ENCODE measurements at regions not wholly inside any gene's neighbourhood (a gene's known extent, or its start where the extent isn't known, plus 50 kb on each side); places are given as distances from the start of the nearest gene placed in this dataset.

GRCh38 chr12:107525063-107525718 is 160.4 kb upstream of the PWP1 start:
- DNase-seq (ENCODE audit: low read depth in 2 of 2) = no peak

- no peak for DNase-seq (ENCODE audit: low read depth in 2 of 2)
Observed at GRCh38 chr12:107525719-107526554, 159.7 kb upstream of the PWP1 start.

- DNase-seq (ENCODE audit: low read depth in 2 of 2) = no peak
Observed at GRCh38 chr12:107526555-107527180, 158.9 kb upstream of the PWP1 start.

- DNase-seq (ENCODE audit: low read depth in 2 of 2) = no peak
Observed at GRCh38 chr12:107528731-107529365, 156.8 kb upstream of the PWP1 start.

GRCh38 chr12:107529991-107530390 is 155.6 kb upstream of the PWP1 start:
- no peak for DNase-seq (ENCODE audit: low read depth in 2 of 2)

- DNase-seq (ENCODE audit: low read depth in 2 of 2) = no peak
Observed at GRCh38 chr12:107530701-107531100, 154.9 kb upstream of the PWP1 start.

GRCh38 chr12:107533218-107533617 is 152.4 kb upstream of the PWP1 start:
- no peak for DNase-seq (ENCODE audit: low read depth in 2 of 2)

- DNase-seq (ENCODE audit: low read depth in 2 of 2) = no peak
Observed at GRCh38 chr12:107536613-107537012, 149.0 kb upstream of the PWP1 start.

- no peak for DNase-seq (ENCODE audit: low read depth in 2 of 2)
Observed at GRCh38 chr12:107537464-107538119, 148.0 kb upstream of the PWP1 start.

- DNase-seq (ENCODE audit: low read depth in 2 of 2) = no peak
Observed at GRCh38 chr12:107539196-107539939, 146.2 kb upstream of the PWP1 start.

- DNase-seq (ENCODE audit: low read depth in 2 of 2) = no peak
Observed at GRCh38 chr12:107541001-107541705, 144.4 kb upstream of the PWP1 start.

- no peak for DNase-seq (ENCODE audit: low read depth in 2 of 2)
Observed at GRCh38 chr12:107543416-107543815, 142.2 kb upstream of the PWP1 start.

GRCh38 chr12:107543841-107544240 is 141.8 kb upstream of the PWP1 start:
- no peak for DNase-seq (ENCODE audit: low read depth in 2 of 2)

GRCh38 chr12:107544937-107545336 is 140.7 kb upstream of the PWP1 start:
- no peak for DNase-seq (ENCODE audit: low read depth in 2 of 2)

GRCh38 chr12:107545737-107546353 is 139.8 kb upstream of the PWP1 start:
- no peak for DNase-seq (ENCODE audit: low read depth in 2 of 2)

- DNase-seq (ENCODE audit: low read depth in 2 of 2) = no peak
Observed at GRCh38 chr12:107547389-107547788, 138.2 kb upstream of the PWP1 start.

GRCh38 chr12:107549651-107550480 is 135.7 kb upstream of the PWP1 start:
- no peak for DNase-seq (ENCODE audit: low read depth in 2 of 2)

- DNase-seq (ENCODE audit: low read depth in 2 of 2) = no peak
Observed at GRCh38 chr12:107551434-107551833, 134.2 kb upstream of the PWP1 start.

- DNase-seq (ENCODE audit: low read depth in 2 of 2) = no peak
Observed at GRCh38 chr12:107552263-107552662, 133.3 kb upstream of the PWP1 start.

Measured in stimulated activated CD8-positive, alpha-beta memory T cell treated with anti-CD3 and anti-CD28 coated beads, Interleukin-15, amount 100 ng/mL, for 48 hours (primary cell).